HepG2 (cell line): ENCODE measurements at regions not wholly inside any gene's neighbourhood (a gene's known extent, or its start where the extent isn't known, plus 50 kb on each side); places are given as distances from the start of the nearest gene placed in this dataset.

Experiments used
- BRD4 ChIP-seq: sonication (generic); formaldehyde crosslinking; IDR thresholded peaks from 2 replicates; pipeline ENCODE4 v1.4.0; 2020; ENCODE audit warnings: missing genetic modification reagents
- ELF4 ChIP-seq: sonication (generic); formaldehyde crosslinking; IDR thresholded peaks from 2 replicates; pipeline ENCODE4 v1.5.0; 2020; ENCODE audit warnings: missing genetic modification reagents, mild to moderate bottlenecking, moderate library complexity, borderline replicate concordance
- IRF2 ChIP-seq: IDR thresholded peaks from 2 replicates; pipeline ENCODE4 v1.6.1; 2018; ENCODE audit warnings: missing genetic modification reagents, missing compliant biosample characterization
- ZFP82 ChIP-seq: sonication (generic); formaldehyde crosslinking; IDR thresholded peaks from 2 replicates; pipeline ENCODE4 v1.5.1; 2020; ENCODE audit warnings: mild to moderate bottlenecking, missing genetic modification reagents, borderline replicate concordance
- TF ChIP-seq, protein P1 (sequence below), 2 experiments: sonication (generic) in 1 of 2; formaldehyde crosslinking in 1 of 2; IDR thresholded peaks; 2 replicates each; pipeline versions ENCODE4 v1.6.1 to v1.9.0; 2014 to 2022; ENCODE audit warnings: antibody characterized with exemption in 1 of 2, borderline replicate concordance in 1 of 2, inconsistent platforms in 1 of 2, low read depth in 1 of 2, missing genetic modification reagents in 1 of 2
- TF ChIP-seq, protein P2 (sequence below): sonication (generic); formaldehyde crosslinking; IDR thresholded peaks from 2 replicates; pipeline ENCODE4 v1.5.0; 2020; ENCODE audit warnings: mild to moderate bottlenecking, missing genetic modification reagents

DNA sequence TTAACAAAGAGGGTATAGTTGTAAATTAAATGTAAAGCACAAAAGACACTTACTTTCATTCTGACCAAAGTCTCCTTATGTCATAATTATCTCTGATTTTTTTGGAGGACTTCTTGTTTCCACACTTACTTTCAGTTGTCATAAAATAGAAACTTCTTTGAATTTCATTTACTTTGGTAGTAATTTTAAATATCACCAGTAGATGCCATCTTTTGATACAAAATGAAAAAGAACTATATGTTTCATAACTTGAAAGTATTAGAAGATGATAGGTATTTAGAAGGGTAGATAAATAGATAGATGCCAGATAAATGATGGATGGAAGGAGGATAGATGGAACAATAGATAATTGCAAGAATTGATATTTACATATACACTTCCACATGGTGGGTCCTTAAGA lies 1865.3 kb upstream of the CDH9 start (continued):
- TF ChIP-seq, protein P1, sequence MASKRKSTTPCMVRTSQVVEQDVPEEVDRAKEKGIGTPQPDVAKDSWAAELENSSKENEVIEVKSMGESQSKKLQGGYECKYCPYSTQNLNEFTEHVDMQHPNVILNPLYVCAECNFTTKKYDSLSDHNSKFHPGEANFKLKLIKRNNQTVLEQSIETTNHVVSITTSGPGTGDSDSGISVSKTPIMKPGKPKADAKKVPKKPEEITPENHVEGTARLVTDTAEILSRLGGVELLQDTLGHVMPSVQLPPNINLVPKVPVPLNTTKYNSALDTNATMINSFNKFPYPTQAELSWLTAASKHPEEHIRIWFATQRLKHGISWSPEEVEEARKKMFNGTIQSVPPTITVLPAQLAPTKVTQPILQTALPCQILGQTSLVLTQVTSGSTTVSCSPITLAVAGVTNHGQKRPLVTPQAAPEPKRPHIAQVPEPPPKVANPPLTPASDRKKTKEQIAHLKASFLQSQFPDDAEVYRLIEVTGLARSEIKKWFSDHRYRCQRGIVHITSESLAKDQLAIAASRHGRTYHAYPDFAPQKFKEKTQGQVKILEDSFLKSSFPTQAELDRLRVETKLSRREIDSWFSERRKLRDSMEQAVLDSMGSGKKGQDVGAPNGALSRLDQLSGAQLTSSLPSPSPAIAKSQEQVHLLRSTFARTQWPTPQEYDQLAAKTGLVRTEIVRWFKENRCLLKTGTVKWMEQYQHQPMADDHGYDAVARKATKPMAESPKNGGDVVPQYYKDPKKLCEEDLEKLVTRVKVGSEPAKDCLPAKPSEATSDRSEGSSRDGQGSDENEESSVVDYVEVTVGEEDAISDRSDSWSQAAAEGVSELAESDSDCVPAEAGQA (IDR thresholded peaks at IDR 0.05; ENCODE audit: low read depth): no peak
- TF ChIP-seq, protein P1 (CRISPR knock-in tag; IDR thresholded peaks at IDR 0.05; ENCODE audit: borderline replicate concordance): no peak
- TF ChIP-seq BRD4 (CRISPR knock-in tag) (no peak), ZFP82 (CRISPR knock-in tag) (no peak), ELF4 (CRISPR knock-in tag) (no peak), IRF2 (CRISPR knock-in tag) (no peak)
- TF ChIP-seq, protein P2, sequence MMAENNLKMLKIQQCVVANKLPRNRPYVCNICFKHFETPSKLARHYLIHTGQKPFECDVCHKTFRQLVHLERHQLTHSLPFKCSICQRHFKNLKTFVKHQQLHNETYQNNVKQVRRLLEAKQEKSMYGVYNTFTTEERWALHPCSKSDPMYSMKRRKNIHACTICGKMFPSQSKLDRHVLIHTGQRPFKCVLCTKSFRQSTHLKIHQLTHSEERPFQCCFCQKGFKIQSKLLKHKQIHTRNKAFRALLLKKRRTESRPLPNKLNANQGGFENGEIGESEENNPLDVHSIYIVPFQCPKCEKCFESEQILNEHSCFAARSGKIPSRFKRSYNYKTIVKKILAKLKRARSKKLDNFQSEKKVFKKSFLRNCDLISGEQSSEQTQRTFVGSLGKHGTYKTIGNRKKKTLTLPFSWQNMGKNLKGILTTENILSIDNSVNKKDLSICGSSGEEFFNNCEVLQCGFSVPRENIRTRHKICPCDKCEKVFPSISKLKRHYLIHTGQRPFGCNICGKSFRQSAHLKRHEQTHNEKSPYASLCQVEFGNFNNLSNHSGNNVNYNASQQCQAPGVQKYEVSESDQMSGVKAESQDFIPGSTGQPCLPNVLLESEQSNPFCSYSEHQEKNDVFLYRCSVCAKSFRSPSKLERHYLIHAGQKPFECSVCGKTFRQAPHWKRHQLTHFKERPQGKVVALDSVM (CRISPR knock-in tag): no peak
